IMR-90 (cell line): ENCODE measurements at regions not wholly inside any gene's neighbourhood (a gene's known extent, or its start where the extent isn't known, plus 50 kb on each side); places are given as distances from the start of the nearest gene placed in this dataset.

ENCODE experiments used
- BHLHE40 ChIP-seq: fragments of 150-350 bp; IDR thresholded peaks from 2 replicates; pipeline ENCODE4 v1.6.1; 2016; ENCODE audit warnings: mild to moderate bottlenecking, low read depth, low read length
- CEBPB ChIP-seq: IDR thresholded peaks from 2 replicates; pipeline ENCODE4 v1.6.1; 2012; ENCODE audit warnings: low read depth, low read length, improper control_type of control experiment
- CHD1 ChIP-seq: IDR thresholded peaks from 2 replicates; pipeline ENCODE4 v1.6.1; 2012; ENCODE audit warnings: low read depth, low read length, improper control_type of control experiment
- FOS ChIP-seq: fragments of 150-350 bp; IDR thresholded peaks from 2 replicates; pipeline ENCODE4 v1.6.1; 2016; ENCODE audit warnings: low read depth, low read length
- MAFK ChIP-seq: IDR thresholded peaks from 2 replicates; pipeline ENCODE4 v1.6.1; 2012; ENCODE audit warnings: low read depth, low read length, improper control_type of control experiment
- MAZ ChIP-seq: IDR thresholded peaks from 2 replicates; pipeline ENCODE4 v1.6.1; 2012; ENCODE audit warnings: low read depth, mild to moderate bottlenecking, low read length, improper control_type of control experiment, moderate library complexity, borderline replicate concordance
- NFE2L2 ChIP-seq: fragments of 150-350 bp; IDR thresholded peaks from 2 replicates; pipeline ENCODE4 v1.6.1; 2016; ENCODE audit warnings: low read depth, mild to moderate bottlenecking, low read length
- POLR2A ChIP-seq: IDR thresholded peaks from 2 replicates; pipeline ENCODE4 v1.6.1; 2012; ENCODE audit warnings: mild to moderate bottlenecking, low read depth, low read length
- RAD21 ChIP-seq: IDR thresholded peaks from 2 replicates; pipeline ENCODE4 v1.6.1; 2012; ENCODE audit warnings: low read length, improper control_type of control experiment
- RFX5 ChIP-seq: IDR thresholded peaks from 2 replicates; pipeline ENCODE4 v1.8.0; 2012; ENCODE audit warnings: low read depth, mild to moderate bottlenecking, low read length, moderate library complexity
- SMC3 ChIP-seq: fragments of 150-350 bp; IDR thresholded peaks from 2 replicates; pipeline ENCODE4 v1.6.1; 2016; ENCODE audit warnings: low read depth, mild to moderate bottlenecking, antibody characterized with exemption, low read length, moderate library complexity
- TF ChIP-seq, protein P1 (sequence below): conservative IDR thresholded peaks from 2 replicates; pipeline ENCODE4 v1.5.1; 2012; ENCODE audit warnings: mild to moderate bottlenecking, low read depth, low read length, improper control_type of control experiment
- TF ChIP-seq, protein P2 (sequence below): fragments of 150-350 bp; IDR thresholded peaks from 2 replicates; pipeline ENCODE4 v1.6.1; 2016; ENCODE audit warnings: low read depth, mild to moderate bottlenecking, low read length, moderate library complexity, borderline replicate concordance
- TF ChIP-seq, protein P3 (sequence below): fragments of 150-350 bp; IDR thresholded peaks from 2 replicates; pipeline ENCODE4 v1.6.1; 2017; ENCODE audit warnings: mild to moderate bottlenecking, antibody characterized with exemption, low read length, low read depth

DNA sequence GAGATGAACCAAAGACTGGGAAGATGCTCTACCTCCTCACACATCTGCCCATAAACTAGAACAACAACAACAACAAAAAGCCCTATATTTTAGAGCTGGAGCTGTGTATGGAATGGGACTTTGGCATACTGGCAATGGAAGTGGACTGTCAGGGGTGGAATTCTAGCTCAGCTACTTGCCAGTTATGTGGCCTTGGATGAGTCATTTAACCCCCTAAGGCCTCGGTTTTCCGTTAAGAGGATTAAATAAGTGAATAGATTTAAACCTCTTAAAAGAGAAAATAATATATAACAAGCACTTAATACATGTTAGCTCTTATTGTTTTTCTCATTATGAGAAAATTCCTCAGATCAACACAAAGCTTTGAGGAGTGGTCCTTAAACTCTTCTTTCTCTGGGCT, 195.0 kb downstream of the KIF18A start:
- no peak for TF ChIP-seq POLR2A
- TF ChIP-seq, protein P1, sequence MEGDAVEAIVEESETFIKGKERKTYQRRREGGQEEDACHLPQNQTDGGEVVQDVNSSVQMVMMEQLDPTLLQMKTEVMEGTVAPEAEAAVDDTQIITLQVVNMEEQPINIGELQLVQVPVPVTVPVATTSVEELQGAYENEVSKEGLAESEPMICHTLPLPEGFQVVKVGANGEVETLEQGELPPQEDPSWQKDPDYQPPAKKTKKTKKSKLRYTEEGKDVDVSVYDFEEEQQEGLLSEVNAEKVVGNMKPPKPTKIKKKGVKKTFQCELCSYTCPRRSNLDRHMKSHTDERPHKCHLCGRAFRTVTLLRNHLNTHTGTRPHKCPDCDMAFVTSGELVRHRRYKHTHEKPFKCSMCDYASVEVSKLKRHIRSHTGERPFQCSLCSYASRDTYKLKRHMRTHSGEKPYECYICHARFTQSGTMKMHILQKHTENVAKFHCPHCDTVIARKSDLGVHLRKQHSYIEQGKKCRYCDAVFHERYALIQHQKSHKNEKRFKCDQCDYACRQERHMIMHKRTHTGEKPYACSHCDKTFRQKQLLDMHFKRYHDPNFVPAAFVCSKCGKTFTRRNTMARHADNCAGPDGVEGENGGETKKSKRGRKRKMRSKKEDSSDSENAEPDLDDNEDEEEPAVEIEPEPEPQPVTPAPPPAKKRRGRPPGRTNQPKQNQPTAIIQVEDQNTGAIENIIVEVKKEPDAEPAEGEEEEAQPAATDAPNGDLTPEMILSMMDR: no peak
- TF ChIP-seq CEBPB: no peak
- TF ChIP-seq, protein P2, sequence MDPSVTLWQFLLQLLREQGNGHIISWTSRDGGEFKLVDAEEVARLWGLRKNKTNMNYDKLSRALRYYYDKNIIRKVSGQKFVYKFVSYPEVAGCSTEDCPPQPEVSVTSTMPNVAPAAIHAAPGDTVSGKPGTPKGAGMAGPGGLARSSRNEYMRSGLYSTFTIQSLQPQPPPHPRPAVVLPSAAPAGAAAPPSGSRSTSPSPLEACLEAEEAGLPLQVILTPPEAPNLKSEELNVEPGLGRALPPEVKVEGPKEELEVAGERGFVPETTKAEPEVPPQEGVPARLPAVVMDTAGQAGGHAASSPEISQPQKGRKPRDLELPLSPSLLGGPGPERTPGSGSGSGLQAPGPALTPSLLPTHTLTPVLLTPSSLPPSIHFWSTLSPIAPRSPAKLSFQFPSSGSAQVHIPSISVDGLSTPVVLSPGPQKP: no peak
- TF ChIP-seq RFX5: no peak
- no peak for TF ChIP-seq SMC3
- no peak for TF ChIP-seq CHD1
- TF ChIP-seq FOS: no peak
- no peak for TF ChIP-seq RAD21
- TF ChIP-seq, protein P3, sequence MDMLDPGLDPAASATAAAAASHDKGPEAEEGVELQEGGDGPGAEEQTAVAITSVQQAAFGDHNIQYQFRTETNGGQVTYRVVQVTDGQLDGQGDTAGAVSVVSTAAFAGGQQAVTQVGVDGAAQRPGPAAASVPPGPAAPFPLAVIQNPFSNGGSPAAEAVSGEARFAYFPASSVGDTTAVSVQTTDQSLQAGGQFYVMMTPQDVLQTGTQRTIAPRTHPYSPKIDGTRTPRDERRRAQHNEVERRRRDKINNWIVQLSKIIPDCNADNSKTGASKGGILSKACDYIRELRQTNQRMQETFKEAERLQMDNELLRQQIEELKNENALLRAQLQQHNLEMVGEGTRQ: no peak
- TF ChIP-seq BHLHE40: no peak
- no peak for TF ChIP-seq MAFK
- TF ChIP-seq NFE2L2: no peak
- TF ChIP-seq MAZ: no peak
